ENCODE measurements at regions not wholly inside any gene's neighbourhood (a gene's known extent, or its start where the extent isn't known, plus 50 kb on each side); places are given as distances from the start of the nearest gene placed in this dataset.

DNA sequence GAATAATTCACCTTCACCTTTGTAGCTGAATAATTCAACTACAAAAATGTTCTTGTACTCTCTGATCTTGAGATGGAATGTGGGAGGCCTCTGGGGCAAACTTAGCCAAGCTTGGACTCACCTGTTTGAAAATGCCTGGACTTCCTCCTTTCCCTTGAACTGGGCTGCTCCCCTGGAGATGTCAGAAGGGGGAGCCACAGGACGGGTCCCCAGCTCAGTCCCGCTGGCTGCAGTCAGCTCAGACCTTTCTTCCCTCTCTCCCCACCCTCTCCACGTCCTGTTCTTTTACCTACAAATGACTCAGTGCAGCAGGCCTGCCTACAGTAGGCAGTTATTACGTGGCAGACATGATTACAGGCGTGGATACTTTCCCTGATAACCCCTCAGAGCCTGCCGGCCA, 131.5 kb upstream of the RALGAPA2 start:
- TF ChIP-seq, protein P1, sequence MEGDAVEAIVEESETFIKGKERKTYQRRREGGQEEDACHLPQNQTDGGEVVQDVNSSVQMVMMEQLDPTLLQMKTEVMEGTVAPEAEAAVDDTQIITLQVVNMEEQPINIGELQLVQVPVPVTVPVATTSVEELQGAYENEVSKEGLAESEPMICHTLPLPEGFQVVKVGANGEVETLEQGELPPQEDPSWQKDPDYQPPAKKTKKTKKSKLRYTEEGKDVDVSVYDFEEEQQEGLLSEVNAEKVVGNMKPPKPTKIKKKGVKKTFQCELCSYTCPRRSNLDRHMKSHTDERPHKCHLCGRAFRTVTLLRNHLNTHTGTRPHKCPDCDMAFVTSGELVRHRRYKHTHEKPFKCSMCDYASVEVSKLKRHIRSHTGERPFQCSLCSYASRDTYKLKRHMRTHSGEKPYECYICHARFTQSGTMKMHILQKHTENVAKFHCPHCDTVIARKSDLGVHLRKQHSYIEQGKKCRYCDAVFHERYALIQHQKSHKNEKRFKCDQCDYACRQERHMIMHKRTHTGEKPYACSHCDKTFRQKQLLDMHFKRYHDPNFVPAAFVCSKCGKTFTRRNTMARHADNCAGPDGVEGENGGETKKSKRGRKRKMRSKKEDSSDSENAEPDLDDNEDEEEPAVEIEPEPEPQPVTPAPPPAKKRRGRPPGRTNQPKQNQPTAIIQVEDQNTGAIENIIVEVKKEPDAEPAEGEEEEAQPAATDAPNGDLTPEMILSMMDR (IDR thresholded peaks at IDR 0.05; ENCODE audit: insufficient read depth, low read depth, low read length), result no peak
- no peak for TF ChIP-seq EZH2 (IDR thresholded peaks at IDR 0.05; ENCODE audit: insufficient read depth, low read length)
